ENCODE measurements at regions not wholly inside any gene's neighbourhood (a gene's known extent, or its start where the extent isn't known, plus 50 kb on each side); places are given as distances from the start of the nearest gene placed in this dataset.

DNA sequence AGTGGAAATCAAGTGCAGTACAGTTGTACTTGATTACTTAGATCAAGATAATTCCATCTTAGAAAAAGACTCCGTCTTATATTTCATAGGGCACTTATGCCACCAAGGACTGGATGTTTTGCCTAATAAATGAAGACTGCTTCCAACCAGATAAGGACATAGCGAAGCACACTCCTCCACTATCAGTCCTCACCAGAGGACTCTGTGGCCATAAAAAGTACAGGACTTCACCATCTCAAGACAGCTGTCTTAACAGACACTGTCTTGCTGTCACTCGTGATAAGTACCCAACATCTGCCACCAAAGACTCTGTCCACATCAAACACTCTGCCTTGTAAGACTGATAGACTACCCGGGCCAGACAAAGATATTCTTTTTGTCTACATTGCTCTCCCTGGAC, 352.0 kb downstream of the TRAM1L1 start:
- H3K9me3 ChIP-seq (ENCODE audit: control insufficient read depth, insufficient read depth, low read depth, low read length): no peaks in the 10 kb centered on the region
- no peak overlapping the region for H3K27ac ChIP-seq (ENCODE audit: extremely low read depth, low read depth, low read length)
- H3K4me1 ChIP-seq (ENCODE audit: control insufficient read depth, insufficient read depth, low read length): no peaks in the 10 kb centered on the region
- no peak for TF ChIP-seq BCL11A (tag by site-specific recombination; IDR thresholded peaks at IDR 0.05; ENCODE audit: low read depth)
- TF ChIP-seq ZNF157 (tag by site-specific recombination; IDR thresholded peaks at IDR 0.05): no peak
- no peak for TF ChIP-seq ZNF768 (tag by site-specific recombination; IDR thresholded peaks at IDR 0.05)
- TF ChIP-seq, protein P1, sequence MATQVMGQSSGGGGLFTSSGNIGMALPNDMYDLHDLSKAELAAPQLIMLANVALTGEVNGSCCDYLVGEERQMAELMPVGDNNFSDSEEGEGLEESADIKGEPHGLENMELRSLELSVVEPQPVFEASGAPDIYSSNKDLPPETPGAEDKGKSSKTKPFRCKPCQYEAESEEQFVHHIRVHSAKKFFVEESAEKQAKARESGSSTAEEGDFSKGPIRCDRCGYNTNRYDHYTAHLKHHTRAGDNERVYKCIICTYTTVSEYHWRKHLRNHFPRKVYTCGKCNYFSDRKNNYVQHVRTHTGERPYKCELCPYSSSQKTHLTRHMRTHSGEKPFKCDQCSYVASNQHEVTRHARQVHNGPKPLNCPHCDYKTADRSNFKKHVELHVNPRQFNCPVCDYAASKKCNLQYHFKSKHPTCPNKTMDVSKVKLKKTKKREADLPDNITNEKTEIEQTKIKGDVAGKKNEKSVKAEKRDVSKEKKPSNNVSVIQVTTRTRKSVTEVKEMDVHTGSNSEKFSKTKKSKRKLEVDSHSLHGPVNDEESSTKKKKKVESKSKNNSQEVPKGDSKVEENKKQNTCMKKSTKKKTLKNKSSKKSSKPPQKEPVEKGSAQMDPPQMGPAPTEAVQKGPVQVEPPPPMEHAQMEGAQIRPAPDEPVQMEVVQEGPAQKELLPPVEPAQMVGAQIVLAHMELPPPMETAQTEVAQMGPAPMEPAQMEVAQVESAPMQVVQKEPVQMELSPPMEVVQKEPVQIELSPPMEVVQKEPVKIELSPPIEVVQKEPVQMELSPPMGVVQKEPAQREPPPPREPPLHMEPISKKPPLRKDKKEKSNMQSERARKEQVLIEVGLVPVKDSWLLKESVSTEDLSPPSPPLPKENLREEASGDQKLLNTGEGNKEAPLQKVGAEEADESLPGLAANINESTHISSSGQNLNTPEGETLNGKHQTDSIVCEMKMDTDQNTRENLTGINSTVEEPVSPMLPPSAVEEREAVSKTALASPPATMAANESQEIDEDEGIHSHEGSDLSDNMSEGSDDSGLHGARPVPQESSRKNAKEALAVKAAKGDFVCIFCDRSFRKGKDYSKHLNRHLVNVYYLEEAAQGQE (tag by site-specific recombination; IDR thresholded peaks at IDR 0.05): no peak
- no peak for TF ChIP-seq ZNF529 (tag by site-specific recombination; IDR thresholded peaks at IDR 0.05; ENCODE audit: insufficient replicate concordance)
- TF ChIP-seq GLIS1 (tag by site-specific recombination; IDR thresholded peaks at IDR 0.05): no peak
- TF ChIP-seq, protein P2, sequence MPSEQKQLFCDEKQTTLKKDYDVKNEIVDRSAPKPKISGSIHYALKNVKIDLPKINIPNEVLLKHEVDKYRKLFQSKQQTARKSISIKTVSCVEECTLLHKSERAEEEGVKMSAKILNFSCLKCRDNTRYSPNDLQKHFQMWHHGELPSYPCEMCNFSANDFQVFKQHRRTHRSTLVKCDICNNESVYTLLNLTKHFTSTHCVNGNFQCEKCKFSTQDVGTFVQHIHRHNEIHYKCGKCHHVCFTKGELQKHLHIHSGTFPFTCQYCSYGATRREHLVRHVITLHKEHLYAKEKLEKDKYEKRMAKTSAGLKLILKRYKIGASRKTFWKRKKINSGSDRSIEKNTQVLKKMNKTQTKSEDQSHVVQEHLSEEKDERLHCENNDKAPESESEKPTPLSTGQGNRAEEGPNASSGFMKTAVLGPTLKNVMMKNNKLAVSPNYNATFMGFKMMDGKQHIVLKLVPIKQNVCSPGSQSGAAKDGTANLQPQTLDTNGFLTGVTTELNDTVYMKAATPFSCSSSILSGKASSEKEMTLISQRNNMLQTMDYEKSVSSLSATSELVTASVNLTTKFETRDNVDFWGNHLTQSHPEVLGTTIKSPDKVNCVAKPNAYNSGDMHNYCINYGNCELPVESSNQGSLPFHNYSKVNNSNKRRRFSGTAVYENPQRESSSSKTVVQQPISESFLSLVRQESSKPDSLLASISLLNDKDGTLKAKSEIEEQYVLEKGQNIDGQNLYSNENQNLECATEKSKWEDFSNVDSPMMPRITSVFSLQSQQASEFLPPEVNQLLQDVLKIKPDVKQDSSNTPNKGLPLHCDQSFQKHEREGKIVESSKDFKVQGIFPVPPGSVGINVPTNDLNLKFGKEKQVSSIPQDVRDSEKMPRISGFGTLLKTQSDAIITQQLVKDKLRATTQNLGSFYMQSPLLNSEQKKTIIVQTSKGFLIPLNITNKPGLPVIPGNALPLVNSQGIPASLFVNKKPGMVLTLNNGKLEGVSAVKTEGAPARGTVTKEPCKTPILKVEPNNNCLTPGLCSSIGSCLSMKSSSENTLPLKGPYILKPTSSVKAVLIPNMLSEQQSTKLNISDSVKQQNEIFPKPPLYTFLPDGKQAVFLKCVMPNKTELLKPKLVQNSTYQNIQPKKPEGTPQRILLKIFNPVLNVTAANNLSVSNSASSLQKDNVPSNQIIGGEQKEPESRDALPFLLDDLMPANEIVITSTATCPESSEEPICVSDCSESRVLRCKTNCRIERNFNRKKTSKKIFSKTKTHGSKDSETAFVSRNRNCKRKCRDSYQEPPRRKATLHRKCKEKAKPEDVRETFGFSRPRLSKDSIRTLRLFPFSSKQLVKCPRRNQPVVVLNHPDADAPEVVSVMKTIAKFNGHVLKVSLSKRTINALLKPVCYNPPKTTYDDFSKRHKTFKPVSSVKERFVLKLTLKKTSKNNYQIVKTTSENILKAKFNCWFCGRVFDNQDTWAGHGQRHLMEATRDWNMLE (tag by site-specific recombination; conservative IDR thresholded peaks at IDR 0.05; ENCODE audit: low read depth): no peak
- no peak for TF ChIP-seq ZNF239 (tag by site-specific recombination; IDR thresholded peaks at IDR 0.05)
- no peak for TF ChIP-seq ZNF747 (tag by site-specific recombination; IDR thresholded peaks at IDR 0.05)
- TF ChIP-seq, protein P3, sequence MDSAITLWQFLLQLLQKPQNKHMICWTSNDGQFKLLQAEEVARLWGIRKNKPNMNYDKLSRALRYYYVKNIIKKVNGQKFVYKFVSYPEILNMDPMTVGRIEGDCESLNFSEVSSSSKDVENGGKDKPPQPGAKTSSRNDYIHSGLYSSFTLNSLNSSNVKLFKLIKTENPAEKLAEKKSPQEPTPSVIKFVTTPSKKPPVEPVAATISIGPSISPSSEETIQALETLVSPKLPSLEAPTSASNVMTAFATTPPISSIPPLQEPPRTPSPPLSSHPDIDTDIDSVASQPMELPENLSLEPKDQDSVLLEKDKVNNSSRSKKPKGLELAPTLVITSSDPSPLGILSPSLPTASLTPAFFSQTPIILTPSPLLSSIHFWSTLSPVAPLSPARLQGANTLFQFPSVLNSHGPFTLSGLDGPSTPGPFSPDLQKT (IDR thresholded peaks at IDR 0.05; ENCODE audit: borderline replicate concordance, low read depth, low read length): no peak
- TF ChIP-seq, protein P4, sequence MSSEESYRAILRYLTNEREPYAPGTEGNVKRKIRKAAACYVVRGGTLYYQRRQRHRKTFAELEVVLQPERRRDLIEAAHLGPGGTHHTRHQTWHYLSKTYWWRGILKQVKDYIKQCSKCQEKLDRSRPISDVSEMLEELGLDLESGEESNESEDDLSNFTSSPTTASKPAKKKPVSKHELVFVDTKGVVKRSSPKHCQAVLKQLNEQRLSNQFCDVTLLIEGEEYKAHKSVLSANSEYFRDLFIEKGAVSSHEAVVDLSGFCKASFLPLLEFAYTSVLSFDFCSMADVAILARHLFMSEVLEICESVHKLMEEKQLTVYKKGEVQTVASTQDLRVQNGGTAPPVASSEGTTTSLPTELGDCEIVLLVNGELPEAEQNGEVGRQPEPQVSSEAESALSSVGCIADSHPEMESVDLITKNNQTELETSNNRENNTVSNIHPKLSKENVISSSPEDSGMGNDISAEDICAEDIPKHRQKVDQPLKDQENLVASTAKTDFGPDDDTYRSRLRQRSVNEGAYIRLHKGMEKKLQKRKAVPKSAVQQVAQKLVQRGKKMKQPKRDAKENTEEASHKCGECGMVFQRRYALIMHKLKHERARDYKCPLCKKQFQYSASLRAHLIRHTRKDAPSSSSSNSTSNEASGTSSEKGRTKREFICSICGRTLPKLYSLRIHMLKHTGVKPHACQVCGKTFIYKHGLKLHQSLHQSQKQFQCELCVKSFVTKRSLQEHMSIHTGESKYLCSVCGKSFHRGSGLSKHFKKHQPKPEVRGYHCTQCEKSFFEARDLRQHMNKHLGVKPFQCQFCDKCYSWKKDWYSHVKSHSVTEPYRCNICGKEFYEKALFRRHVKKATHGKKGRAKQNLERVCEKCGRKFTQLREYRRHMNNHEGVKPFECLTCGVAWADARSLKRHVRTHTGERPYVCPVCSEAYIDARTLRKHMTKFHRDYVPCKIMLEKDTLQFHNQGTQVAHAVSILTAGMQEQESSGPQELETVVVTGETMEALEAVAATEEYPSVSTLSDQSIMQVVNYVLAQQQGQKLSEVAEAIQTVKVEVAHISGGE (tag by site-specific recombination; conservative IDR thresholded peaks at IDR 0.05; ENCODE audit: low read depth): no peak
- no peak for TF ChIP-seq ZNF146 (tag by site-specific recombination; IDR thresholded peaks at IDR 0.05)
- no peak for TF ChIP-seq ZNF664 (tag by site-specific recombination; IDR thresholded peaks at IDR 0.05)
- ChIA-PET POLR2A (no interaction called here), CTCF (no interaction called here)
- no peaks in the 10 kb centered on the region for H3K36me3 ChIP-seq (ENCODE audit: control insufficient read depth in 2 of 2, insufficient read depth in 1 of 2, low read length in 2 of 2)
- H3K4me3 ChIP-seq (ENCODE audit: low read depth, low read length): no peak overlapping the region
